ENCODE measurements at regions not wholly inside any gene's neighbourhood (a gene's known extent, or its start where the extent isn't known, plus 50 kb on each side); places are given as distances from the start of the nearest gene placed in this dataset.

DNA sequence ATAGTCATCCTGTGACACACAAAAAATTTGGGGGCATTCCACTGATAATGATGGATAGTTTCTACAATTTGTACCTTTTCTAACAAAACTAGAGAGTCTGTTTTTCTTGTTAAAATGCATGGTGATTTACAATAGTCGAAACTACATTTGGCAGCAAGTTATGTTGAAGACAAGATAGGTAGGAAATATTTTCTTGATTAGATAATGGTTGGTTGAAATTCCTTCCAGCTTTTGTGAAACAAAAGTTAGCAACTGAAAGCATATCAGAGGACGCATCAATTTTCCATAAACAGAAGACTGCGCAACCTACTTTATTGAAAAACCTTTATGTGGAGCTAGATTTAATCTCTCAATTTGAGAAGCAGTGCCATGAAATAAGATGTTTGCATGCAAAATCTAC is 155.8 kb upstream of the GLI3 start (continued):
- TF ChIP-seq SUZ12 (IDR thresholded peaks at IDR 0.05; ENCODE audit: low read length) = no peak
- no peak for TF ChIP-seq POU5F1 (IDR thresholded peaks at IDR 0.05; ENCODE audit: low read depth, low read length)

All from H1 (cell line).